Dermis microvascular lymphatic vessel endothelial cell (primary cell): ENCODE measurements at regions not wholly inside any gene's neighbourhood (a gene's known extent, or its start where the extent isn't known, plus 50 kb on each side); places are given as distances from the start of the nearest gene placed in this dataset.

Source experiments
- DNase-seq, 2 donors: peaks; one replicate each; pipeline versions ENCODE4 v3.0.0 to v3.0.0-alpha.2; 2010; ENCODE audit warnings: low read depth in 2 of 2

DNA sequence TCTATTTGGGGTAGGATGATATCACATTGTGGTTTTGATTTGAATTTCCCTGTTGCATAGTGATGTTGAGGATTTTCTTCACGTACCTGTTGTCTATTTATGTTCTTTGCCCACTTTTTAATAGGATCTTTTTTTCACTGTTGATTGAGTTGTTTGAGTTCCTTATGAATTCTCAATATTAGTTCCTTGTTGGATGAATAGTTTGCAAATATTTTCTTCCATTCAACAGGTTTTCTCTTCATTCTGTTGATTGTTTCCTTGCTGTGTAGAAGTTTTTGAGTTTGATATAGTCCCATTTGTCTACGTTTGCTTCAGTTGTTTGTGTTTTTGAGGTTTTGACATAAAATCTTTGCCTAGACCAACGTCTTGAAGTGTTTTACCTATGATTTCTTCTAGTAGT, 369.5 kb upstream of the CAMK1G start:
- no peak for DNase-seq

DNA sequence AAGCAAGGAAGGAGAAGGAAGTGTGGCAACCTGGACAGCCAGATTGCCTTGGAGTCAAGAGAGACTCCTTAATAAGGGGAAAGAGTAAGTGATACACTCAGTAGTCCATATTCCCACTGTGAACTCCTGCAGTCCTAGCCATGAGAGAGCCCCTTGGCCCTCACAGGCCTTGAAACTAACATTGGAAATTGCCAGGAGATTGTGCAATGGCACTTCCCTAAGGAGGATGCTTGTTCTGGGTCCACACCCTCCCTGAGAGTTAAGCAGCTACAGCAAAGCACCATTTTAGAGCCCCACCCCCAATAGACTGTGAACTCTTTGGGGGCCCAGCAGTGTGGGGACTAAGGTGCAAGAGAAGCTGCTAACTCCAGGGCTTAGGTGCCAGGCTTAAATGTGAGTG, 367.7 kb upstream of the CAMK1G start:
- DNase-seq = no peak

DNA sequence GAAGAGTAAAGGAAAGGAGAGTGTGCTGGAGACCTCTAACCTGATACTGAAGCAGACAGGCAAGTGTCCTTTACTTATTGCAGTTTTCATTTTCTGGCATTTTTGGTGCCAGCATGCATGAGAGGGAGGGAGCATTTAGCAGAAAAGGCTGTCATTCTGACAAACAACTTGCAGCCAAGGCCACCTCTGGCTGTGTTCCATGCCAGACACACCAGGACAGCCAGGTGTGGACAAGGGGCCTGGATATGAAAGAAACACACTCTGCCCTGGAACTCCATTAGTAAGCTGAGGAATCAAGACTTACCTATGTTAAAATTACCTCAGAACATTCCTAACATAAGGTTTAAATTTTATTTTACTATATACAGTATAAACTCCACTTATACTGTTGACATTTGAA, 365.4 kb upstream of the CAMK1G start:
- no peak for DNase-seq

DNA sequence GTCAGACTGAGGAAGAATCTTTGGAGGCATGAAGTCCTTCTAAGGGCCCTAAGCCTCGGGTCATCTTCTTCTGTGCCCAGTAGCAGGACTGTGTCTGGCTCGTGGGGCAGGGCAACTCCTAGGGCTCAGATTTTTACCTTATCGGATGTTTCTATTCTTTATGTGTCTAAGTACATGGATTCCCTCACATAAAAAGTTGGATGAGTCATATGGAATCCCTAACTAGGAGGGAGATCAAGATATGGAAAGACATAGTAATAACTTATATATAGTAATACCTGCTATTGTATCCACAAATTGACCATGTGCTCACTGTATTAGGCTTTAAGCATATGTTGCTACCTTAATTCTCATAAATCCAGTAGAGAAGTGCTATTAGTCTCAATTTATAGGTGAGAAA, 364.5 kb upstream of the CAMK1G start:
- DNase-seq = no peak

DNA sequence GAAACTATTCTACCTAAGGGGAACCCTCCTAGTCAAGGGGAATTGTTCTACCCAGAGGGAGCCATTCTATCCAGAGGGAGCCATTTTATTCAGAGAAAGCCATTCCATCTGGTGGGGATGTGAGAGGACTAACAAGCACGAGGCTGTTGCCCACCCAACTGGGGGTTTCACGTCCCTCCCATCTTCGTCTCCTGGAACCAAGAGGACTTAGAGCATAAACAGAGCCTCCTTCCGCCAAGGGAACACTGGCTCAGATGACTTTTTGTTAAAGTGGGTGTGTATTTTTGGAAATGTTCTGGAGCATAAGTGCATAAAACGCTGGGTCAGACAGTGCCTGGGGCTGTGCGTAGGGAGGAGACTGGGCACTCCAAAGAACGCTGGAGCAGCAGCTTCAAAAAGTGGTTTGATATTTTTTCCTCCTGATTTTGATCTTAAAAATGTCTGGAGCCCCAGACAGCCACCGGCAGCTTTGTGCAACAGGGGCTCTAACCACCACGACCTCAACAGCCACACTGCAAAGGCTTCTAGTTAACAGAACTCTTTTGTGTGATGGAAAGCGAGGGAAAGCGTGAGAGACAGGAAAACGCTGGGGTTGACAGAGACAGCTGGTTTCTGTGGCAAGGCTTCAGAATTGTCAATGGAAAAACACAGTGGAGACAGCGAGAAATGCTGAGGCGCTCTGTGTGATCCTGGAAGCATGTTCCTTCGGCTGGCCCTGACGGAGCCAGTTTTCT, 363.6 kb upstream of the CAMK1G start:
- DNase-seq = no peak

DNA sequence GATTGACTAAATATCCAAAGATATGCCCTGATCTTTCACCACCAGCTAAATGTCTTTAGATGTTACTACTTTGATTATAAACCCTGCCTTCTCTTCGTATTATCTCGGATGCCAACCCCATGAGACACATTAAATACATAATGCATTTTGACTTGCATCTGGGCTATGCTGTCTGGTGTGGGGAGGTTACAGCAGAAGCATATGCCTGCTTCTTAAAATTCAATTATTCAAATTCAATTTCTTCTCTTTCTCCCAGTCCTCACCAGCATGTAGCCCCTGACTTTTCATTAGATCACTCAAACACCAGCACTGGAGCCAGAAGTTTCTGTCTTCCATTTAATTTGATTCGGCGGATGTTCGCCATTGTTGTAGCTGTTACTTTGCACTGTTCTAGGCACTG, 360.7 kb upstream of the CAMK1G start:
- no peak for DNase-seq

DNA sequence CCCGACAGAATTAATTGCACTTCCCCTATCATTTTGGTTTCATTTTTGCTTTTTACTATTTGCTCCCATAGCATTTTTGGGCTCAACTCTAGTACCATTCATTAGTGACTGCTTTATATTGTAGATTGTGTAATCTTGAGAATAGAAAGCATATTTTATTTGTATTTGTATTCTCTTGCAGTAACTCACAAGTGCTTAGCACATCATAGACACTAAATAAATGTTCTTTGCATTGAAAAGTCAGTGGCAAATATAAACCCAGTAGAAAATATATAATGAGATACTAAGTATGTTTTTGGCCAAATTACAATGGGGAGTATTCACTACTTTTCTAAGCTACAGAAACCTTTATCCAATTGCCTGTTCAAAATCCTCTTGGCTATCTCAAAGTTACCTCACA, 359.7 kb upstream of the CAMK1G start:
- no peak for DNase-seq

DNA sequence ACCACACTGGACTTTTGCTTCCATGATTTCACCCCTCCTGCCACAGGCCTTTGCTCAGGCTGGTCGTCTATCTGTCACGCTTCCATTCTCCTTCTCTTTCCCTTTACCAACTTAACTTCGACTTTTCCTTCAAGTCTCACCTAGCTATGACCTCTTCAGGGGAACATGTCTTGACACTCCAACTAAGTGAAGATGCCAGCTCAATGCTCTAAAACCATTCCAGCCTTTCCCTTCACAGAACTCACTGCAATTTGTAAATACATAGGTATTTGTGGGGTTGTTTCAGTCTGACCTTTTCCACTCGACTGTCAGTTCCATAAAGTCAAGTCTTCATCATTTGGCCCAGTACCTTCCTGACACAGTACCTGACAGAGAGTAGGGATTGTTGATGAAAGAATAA, 358.6 kb upstream of the CAMK1G start:
- no peak for DNase-seq

DNA sequence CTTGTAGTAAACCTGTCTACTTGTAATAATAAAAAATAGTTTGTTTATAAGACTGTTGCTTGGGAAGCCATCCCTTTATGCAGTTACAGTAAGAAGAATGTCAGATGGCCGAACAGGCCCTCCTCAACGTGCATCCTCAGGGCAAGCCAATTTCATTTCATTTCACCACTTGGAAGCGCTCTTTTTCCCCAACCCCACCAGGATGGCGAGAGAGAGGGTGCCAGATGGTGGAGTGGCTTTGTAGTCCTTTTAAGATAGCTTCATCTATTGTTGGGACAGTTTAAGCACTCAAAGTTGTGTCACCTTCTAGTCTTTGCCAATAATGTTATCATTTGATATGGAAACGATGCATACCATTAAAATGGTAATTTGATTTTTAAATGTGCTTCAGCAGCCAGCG, 356.3 kb upstream of the CAMK1G start:
- no peak for DNase-seq

DNA sequence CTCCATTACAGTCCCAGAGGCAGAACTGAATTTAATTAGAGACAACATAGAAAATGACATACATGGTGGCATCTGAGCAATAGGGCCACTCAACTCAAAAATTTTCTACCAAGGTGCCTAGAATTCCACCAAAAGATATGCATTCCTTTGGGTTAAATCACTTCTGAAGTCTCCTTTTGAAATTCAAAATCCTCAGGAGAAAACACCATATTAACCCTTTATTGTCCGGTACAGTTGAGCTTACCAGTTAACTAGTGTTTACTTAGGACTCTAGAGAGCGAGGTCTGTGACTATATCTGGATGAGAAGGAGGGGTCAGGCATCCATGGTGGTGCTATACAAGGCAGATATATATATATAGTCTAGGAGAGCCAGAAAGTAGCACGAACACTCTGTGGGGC, 355.6 kb upstream of the CAMK1G start:
- DNase-seq = no peak

DNA sequence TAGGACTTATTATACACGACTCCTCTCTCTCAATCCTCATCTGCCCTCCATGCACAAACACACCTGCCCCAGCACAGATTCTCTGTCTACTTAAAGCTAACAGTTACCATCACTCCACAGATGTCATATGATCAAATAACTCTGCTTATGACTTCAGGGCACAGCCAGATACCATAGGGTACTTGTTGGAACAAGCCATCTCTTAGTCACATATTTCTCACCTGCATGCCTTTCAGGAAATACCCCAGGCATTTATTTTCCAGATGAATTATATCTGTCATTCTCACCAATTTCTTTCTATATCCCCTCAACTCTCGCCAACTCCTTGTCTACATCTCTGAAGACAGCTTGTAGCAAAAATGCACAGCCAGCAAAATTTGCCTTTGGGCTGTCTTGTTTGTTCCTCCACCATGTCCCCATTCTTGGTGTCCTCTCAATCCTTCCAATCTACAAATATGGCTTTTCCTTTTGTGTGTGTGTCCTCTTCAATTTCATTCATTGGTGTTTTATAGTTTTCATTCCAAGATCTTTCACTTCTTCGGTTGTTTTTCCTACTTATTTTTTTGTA, 353.9 kb upstream of the CAMK1G start:
- DNase-seq = no peak

DNA sequence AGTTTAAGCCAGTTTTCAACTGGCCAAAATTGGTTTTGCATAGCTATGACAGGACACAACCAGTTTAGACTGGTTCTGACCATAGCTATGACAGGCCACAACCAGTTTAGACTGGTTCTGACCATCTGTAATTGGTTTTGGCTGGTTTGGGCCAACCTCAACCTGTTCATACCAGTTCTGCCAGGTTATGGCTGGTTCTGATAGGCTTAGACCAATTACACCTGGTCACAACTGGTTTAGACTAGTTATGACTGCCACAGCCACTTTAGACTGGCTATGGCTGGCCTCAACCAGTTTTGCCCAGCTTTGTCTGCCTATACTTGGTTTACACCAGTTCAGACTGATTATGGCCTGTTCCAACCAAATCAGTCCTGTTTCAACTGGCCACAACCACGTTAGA, 353.2 kb upstream of the CAMK1G start:
- no peak for DNase-seq

DNA sequence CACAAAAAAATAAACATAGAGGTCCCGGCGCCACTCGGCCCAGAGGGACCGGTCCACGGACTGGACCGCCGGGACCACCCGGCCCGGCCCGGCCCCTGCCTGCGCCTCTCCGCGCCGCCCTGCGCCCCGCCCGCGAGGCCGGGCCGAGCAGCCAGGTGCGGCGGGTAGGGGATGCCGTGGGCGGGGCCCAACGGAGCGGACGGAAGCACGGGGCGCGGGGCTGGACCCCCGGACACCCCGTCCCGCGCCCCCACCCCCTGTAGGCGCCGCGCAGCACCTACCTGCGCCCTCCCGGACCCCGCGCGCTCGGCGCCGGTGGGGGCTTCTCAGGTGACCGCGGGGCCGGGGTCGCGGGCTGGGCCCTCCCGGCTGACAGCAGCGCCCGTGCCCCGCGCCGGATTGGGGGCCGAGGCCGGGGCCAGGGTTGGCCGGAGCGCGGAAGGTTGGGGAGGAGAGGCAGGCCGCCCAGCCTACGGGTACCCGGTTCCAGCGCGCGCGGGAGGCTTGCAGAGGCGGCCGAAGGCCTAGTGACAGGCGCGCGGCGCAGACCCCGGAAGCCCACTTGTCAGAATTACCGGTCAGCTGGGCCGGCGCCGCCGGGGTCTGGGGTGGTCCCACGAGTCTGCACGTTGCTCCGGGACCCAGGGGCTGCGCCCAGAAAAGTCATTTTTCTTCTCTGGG, 351.9 kb upstream of the CAMK1G start:
- no peak for DNase-seq

DNA sequence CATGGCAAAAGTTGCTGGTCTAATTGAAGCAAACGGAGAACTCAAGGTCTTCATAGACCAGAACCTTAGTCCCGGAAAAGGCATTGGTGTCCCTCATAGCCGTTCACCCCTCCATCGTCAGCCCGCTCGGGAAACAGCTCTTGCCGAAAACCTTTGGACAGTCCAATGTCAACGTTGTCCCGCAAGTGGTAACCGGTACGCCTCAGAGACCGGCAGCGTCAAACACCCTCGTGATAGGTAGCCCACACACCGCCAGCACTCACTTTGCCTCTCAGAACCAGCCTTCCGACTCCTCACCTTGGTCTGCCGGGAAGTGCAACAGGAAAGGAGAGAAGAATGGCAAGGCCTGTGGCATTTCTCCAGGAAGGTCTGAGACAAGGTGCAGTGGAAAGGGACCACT, 351.3 kb upstream of the CAMK1G start:
- DNase-seq = no peak

DNA sequence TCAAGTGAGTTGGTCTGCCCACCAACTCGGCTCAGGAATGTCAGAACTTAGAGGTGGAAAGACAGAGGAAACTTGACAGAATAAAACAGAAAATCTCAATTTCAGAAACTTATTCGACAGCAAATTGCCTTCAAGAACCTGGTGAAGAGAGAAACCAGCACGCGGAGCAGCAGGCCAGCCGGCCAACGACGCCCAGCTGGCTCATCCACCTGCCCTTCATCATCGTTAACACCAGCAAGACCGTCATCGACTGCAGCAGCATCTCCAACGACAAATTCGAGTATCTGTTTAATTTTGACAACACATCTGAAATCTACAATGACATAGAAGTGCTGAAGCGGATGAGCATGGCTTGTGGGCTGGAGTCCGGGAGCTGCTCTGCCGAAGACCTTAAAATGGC, 350.8 kb upstream of the CAMK1G start:
- no peak for DNase-seq

DNA sequence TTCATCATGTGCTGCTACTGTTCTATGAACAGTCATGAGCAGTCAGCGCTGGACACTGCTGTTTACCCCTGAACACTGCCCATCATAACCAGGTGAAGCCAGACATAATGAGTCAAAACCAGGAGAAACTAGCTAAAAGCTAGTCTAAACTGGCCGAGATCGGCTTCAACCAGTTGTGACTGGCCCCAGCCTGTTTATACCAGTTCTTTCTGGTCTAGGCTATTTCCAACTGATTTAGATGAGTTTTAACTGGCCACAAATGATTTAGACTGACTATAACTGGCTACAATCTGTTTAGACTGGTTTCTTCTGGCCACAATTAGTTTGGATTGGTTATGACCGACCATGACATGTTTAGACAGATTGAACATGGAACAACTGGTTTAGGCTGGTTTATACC, 348.3 kb upstream of the CAMK1G start:
- DNase-seq = no peak

DNA sequence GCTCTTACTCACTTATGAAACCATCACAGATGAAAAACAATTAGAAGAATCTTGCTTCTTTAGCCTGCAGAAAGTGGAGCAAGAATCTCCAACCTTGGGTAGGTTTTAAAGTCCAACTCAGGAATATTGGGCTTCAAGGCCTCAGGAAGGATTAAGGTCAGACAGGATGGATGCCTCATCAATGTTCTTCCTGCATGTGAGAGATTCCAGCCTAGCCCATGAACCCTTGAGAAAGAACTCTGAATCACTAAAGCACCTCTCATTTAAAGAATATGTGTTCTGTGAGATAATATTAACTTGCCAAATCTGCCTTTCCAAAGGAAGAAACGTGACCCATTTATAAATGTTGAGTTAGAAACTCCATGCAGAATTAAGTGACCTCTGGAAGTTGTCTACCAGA, 345.2 kb upstream of the CAMK1G start:
- DNase-seq = peak in 1 of 2 donors; percentile 29

DNA sequence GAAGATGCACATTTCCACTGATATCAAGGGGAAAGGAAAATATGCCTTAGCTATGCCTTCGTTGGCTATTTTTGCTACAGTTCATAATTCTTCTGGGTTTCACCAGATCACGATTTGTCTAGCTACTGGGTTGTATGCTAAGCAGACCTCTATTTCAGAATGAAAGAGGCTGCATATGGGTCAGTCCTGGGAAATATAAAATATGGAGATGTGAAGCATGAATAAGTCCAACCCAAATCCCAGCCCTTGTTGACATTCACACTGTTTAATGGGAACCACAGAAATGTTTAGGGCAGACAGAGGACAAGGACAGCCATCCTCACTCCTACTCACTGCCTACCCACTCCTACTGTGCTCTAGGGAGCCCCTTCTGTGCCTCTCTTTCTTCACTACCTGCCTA, 343.2 kb upstream of the CAMK1G start:
- DNase-seq = no peak

DNA sequence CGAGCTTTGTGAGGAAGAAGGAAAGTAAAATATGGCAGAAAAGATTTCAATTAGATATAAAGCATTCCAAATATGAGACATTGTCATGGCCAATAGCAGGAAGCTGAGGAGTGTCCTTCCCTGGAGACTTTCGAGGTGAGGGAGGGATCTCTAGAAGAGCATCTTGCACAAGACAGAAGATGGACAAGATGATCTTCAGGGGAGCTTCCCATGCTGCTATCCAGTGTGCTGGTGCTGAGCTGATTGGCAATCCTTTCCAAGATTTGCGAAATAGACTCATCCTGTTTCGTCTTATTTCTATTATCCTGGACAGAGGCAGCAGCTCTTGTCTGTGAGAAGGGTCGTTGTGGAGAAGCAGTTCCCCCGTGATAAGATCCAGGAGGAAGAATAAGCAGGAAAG, 342.0 kb upstream of the CAMK1G start:
- no peak for DNase-seq

DNA sequence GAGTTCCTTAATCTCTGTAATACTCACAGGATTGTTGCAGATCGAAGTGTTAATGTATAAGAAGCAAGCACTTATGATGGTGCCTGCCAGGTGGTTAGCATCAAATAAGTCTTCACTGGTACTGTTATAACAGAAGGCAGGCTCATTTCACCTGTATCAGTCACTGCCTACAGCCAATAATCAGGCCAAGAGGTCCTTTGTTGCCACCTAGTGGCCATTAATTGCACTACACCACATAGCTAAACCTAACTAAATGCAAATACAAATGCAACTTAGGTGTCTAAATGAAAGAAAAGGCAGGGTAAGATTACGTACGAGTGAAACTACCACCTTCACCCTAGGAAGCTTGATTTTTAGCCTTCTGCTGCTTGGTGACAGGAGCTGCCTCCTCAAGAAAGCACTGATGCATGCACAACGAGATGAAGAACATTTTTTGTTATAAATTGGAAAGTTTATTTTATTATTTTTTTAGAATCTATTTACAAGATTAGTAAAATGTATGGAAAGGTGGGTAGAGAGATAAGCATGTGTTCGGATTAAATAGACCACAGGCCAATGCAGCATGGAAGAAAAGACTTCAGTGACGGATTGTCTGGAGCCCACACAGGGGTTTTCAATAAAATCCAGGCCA, 334.8 kb upstream of the CAMK1G start:
- DNase-seq = peak; percentile 39 to 64

DNA sequence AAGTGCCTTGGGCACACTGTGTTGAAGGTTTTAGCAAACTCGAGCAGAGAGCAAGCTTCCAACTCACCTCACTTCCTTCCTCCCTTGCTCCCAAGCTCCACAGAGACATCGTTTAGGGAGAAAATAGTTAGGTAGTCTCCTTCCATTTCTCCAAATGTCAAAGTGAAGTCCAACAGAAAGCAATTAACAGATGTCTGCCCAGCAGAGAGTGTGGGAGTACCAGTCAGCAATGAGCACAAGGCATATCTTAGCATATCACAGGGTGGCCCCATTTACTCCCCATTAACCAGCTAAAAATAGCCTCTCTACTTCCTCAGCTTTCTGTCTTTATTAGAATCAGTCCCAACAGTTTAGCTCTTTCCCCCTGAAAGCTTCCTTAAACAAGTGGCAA, 334.2 kb upstream of the CAMK1G start:
- DNase-seq = no peak

DNA sequence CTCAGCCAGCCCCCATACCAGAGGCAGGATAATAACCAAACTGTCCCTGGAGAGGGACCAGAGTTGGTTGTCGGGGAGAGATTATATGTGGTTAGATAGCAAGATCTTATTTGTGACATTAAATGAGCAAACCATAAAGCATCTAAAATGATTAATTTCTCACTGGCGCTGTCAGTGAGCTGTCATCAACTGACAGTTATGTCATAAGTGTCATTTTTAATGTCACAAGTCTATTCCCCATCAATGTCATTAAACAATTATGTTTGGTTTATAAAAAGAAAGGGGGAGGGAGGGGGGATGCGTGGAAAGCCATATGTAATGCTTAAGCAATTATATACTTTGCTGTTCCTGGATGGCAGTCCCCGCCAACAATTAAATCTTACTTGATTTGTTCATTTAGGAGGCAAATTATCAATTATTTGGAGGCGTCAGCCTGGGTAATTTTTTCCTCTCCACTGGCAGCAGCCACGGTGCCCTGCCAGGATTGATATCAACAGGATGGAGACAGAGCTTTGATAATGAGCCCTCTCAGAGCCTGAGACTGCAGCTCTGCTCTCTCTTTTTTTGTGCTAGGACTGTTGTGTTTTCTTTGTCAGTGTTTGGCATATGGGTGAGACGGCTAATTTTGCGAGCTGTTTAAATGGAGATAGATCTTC, 333.6 kb upstream of the CAMK1G start:
- no peak for DNase-seq
